GM21717 (cell line): ENCODE measurements at regions not wholly inside any gene's neighbourhood (a gene's known extent, or its start where the extent isn't known, plus 50 kb on each side); places are given as distances from the start of the nearest gene placed in this dataset.

Experiments
- ATAC-seq: cut with Tn5 transposase; IDR thresholded peaks from one replicate; pipeline ENCODE4 v1.9.1; 2021; ENCODE audit warnings: mild to moderate bottlenecking, moderate library complexity; ENCODE audit not compliant: unreplicated experiment

DNA sequence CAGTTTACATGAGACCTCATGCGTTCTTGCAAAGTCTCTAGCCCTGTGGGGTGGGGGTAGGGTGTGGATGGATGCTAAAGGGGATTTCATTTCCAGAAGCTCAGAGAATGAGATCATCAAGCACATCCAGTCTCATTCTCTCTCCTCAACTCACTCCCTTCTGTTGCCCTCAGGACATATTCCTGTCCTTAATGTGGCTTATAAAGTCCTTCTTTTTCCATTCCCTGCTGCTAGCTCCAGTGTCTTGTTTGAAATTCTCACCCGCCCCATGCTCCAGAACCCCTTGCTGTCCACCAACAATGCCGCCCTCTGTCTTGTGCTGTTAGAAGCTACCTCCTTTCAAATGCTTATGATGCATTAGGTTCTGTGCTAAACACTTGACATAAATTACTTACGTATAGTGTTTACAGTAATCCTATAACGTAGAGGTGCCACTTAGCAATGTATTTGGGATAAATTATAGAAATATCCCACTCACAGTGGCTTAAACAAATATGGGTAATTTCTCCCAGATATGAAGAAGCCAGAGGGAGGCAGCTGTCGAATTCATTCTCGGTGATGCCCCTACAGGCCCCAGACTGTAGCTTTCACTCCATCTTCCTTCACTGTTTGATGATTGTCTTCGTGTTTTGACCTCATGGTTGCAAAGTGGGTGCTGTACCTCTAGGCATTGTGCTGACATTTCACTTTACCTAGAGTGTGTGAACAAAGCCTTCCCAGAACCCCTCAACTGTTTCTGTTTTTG is 273.1 kb upstream of the TBL1XR1 start:
- no peak for ATAC-seq

DNA sequence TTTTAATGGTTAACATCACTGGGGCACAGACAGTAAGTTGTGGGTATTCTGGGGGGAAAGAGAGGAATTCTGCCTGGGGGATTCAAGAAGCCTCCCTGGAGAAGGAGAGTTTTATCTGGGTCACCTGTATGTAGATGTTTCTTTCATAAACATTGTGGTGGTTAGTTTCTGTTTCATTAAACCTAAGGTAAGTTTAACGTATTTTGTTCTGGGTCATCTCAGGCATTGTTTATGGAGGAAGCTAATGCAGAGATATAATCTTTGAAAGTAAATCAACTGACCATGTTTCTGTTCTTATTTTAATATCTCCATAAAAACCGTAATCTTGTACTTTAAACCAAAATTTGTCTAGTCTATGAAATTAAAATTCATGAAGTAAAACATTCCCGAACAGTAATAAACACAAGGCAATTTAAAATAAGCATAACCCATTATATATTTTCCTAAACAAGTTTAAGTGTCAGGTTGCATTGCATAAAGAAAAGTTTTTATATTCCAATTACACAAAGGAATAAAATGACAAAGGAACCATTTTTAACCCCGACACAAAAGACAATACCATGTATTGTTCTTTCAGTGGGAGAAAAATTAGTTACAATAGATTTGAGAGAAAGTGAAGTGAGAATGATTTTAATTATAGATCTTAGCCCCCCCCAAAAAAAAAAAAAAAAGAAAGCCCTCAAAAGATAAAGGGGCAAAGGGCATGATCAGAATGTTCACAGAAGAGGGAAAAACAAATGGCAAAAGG is 274.6 kb upstream of the TBL1XR1 start:
- no peak for ATAC-seq

DNA sequence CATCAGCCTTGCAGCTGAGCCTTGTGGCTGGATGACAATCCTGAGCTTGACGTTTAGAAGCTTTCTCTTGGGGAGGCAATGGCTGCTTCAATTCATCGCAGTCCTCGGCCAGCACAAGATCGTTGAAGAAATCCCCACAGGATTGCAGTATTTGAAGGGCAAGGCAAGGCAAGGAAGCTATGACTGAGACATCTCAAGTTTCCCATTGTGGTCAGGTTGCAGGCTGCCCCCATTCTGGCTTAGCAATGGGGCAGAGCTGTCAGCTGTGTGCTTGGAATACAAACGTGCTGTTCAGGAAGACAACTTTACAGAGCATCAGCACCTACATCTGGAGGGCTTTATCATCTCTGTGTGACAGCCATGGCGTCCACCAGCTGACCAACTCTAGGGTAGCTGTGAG is 275.9 kb upstream of the TBL1XR1 start:
- no peak for ATAC-seq

DNA sequence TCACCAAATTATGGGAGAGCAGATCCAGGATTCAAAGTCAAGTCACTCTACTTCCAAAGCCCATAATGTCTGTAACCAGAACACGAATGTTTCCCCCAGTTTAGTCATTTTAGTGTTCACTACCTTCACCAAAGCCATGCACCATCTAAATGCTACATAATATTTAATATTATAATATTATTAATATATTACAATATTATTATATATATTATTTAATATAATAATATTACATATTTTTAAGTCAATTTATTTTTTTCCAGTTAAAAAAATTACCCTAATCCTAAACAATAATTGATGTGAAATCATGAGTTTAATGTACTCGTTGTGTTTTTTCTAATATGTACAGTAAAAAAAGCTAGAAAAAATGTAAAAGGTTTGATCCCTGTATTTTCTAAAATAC is 276.6 kb upstream of the TBL1XR1 start:
- no peak for ATAC-seq

DNA sequence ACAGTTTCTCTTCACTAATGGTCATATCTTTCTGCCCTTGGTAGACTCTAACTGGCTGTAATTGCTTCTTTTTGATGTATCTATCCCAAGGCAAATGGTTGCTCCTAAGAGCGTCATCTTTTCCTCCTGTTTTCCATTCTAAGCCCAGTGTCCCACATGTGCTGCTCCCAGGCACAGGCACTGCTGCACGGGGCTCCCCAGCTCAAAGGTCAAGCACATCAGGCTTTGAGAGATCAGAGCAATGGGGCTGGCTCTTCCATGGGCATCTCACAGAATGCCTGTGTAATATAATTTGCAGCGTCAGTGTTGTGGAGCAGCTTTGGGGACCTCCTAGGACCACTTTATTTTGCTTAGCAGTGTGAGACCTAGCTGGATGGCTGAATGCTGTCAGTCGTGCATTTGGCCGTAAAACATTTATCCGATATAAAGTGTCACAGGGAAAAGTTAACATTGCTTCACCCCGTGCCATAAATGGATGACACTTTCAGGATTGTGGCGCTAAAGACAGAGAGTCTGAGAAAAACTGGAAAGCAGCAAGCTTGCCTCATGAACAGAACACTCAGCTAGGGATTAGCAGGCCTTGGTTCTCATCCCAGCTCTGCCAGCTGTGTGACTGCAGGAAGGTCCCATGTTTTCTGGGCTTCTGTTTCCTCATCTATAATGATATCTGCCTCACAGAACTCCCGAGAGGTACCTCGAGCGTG is 277.5 kb upstream of the TBL1XR1 start:
- ATAC-seq, result no peak

DNA sequence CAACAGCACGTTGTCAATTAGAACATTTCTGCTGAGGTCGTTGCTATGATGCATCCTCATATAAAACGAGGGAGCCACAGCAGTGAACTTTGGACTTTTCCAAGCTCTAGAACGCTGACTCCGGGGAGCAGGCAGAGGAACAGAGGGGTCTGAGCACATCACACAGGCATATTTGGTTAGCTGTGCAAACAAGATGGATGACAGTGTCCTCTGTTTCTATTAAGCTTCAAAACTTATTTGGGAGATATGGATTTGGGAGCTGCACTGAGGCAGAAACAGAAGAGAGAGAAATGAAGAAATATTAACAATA is 278.0 kb upstream of the TBL1XR1 start:
- ATAC-seq, result no peak

DNA sequence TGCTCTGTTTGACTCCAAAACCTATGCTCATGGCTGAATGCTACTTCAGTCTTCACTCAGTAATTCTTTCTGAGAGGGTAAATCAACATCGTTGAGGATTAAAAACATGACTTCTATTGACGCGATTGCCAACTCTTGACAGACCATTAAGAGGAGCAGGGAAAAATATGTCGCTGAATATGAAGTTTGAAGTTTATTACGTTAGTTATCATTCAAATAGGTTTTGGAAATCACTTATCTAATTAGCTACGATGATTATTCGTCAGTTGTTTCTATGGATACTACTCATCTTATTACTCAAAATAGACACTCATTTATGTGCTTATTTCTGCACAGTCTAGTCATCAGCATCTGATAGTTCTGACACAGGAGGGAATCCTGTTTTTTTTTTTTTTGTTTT is 279.2 kb upstream of the TBL1XR1 start:
- no peak for ATAC-seq

DNA sequence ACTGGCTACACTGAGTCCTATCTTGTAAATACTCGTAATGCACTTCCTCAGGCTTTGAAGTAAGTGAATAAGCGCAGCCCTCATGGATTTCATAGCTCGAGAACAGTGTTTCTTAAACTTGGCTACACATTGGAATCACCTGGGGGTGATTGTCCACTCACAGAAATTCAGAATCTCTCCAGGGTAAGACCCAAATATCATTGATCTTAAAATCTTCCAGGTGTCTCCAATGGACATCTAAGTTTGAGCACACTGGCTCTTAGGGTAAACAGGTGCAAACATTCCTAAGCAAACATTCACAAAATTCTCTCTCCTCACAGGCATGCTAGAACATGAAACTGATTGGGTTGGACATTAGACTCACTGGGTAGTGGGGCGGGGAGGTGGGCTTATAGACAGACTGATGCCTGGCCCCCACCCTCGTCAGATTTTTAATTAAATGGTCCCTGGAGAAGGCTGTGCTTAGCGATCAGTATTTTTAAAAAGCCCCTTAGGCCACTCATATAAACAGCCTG is 279.7 kb upstream of the TBL1XR1 start:
- no peak for ATAC-seq

DNA sequence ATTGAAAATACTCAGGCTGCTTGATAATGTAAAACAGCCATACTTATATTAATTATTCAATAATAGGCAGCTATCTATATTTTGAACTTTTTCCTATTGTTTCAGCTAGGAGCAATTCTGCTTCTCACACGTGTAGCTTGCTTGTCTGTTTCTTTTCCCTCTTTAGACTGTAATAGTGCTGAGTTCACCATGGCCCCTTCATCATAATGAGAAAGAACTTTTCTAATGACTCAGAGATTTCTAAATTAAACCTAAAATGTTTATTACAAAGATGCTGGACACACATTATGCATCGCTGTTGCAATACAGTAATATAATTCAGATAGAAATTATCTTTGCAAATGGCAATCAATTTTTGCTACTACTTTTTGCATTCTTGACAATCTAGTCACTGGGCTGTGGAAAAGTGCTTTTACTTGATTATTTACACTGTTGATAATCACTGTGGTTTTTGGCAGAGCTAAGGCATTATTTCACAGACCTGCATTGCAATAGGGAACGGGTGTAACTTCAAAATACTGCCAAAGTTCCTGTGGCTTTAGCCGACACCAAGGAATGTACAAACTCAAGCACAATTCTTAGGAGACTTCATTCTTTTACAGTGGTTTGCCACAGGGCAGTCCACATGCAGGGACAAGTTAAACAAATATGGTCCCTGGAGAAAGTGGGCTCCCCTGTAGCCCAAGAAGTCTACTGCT is 281.0 kb upstream of the TBL1XR1 start:
- no peak for ATAC-seq

DNA sequence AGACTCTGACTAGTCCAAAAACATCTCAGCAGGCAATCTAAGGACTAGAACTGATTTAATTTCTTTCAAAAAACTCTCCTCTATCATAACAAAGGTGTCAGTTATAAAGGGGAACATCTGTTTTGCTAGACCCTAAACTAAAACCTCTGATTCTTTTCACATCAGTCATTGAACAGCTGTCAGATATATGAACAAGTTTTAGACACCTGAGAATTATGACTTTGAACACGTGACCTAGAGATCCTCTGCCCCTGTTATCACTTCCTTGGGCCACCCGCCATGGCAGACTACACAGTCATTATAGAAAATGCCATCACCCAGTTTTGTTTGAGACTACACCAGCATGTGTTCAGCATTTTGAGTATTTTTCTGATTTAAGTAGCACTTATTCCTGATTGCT is 282.3 kb upstream of the TBL1XR1 start:
- ATAC-seq, result no peak

DNA sequence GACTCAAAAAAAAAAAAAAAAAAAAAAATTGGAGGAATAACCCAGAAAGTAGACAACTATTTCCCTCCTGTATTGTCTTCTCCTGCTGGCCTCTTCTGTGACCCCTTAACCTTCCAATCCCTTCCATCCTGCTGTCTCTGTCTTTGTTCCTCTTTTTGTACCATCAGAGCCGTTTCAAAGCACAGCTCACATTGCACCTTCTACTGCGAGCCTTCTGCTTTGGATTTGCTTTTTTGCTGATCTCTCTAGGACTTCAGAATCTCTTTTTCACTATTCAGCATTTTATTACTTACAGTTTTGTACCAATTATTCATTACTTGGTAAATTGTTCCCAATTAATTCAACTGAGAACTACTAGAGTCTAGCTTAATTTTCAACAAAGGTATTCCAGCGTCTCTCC is 284.0 kb upstream of the TBL1XR1 start:
- ATAC-seq, result no peak

DNA sequence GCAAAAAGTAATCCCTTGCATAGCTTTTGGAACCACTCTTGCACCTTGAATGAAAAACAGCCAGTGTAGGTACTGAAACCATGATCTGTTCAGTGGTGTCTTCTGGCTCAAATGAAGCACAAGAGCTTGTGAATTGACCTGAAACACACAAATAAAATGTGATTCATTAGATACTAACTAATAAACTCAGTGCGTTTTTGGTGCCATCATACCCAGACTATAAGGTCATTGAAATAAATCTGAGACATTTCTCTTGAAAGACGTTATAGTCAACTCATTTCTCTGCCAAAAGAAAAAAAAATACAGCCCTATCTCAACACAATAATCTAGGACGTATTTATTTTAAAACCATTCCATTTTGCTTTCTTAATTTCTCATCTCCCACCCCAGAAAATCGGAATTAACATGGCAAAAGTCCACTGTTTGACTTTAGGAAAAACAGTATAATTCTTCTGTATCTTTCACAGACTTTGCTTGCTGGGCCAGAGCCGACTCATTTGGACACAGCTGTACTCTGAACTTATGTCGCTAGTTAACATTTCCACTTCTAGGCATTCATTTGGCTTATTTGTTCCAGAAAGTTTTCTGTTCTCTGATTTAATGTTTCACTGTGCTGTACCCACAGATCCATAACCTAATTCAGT is 284.9 kb upstream of the TBL1XR1 start:
- no peak for ATAC-seq

DNA sequence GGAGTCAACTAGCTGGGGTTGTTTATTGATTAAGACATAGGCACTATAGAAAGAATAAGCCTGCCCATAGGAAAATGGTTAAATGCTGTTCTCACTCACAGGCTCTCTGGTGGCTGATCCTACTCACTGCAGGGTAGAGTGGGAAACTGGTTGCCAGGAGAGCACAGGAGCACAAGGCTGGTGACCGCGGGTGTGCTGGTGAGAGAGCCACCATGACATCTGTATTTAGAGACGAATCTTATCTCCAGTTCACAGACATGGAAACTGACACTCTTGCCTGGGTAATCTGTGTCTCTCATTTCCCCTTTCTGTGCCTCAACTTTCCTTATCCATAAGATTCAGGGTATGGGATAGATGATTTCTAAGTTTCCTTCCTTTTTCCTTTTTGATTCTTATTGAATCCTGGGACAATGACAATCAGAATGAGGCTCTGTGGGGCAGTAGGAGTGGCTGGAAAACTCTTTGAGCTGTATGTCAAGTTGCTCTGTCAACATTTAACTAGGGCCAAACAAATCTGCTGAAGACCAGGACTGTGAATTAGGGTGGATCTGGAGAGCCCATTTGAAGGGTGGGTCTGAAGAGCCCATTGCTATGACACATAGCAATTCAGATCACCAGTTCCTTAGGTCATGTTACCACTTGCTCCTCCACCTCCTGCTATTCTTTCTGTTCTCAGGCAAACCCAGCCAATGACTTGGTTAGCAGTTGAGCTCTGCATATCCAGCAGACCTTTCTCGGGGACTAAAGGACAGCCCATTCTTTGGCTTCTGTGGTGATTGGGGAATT is 286.1 kb upstream of the TBL1XR1 start:
- ATAC-seq, result no peak

DNA sequence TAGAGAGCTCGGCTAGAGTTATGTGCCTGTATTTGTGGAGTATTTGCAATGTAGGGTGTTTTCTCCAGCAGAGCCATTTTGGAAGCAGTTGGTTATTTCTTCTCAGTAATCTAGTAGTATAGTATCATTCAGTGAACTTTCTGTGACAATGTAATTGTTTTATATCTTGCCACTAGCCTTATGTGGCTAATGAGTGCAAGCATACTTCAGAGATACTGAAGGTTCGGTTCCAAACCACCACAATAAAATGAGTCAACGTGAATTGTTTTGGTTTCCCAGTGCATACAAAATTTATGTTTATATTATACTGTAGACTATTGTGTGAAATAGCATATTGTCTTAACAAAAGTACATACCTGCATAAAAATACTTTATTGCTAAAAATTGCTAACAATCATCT is 286.9 kb upstream of the TBL1XR1 start:
- no peak for ATAC-seq

DNA sequence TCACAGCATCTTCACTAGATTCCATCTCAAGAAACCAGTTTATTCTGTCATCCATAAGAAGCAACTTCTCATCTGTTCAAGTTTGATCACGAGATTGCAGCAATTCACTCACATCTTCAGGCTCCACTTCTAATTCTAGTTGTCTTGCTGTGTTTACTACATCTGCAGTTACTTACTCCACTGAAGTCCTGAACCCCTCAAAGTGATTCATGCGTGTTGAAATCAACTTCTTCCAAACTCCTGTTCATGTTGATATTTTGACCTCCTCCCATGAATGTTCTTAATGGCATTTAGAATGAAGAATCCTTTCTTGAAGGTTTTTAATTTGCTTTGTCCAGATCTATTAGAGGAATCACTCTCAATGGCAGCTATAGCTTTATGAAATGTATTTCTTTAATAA is 287.6 kb upstream of the TBL1XR1 start:
- ATAC-seq, result no peak

DNA sequence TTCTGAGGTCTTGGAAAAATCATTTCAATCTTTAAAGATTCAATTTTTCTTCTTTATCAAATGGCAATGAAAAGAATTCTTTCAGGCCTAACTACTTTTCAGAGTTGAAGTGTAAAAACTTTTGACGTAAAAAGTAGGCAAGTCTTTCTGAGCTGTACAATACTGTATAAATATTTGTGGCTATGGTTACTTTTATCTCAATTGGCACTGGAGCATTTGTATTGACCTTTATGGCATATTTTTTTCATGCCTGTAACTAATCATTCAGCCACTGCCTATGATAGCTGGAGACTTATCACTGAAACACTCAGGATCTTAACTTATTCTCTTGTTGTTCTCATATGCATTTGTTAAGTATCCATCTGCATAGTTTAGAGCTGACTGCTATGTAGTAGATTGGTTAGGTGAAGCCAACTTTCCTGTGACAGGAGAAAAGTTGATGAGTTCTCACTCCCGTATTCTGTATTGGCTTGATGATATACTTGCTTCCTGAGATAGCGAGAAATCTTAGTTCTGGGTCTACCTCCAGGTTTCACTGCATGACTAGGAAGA is 290.4 kb upstream of the TBL1XR1 start:
- no peak for ATAC-seq

DNA sequence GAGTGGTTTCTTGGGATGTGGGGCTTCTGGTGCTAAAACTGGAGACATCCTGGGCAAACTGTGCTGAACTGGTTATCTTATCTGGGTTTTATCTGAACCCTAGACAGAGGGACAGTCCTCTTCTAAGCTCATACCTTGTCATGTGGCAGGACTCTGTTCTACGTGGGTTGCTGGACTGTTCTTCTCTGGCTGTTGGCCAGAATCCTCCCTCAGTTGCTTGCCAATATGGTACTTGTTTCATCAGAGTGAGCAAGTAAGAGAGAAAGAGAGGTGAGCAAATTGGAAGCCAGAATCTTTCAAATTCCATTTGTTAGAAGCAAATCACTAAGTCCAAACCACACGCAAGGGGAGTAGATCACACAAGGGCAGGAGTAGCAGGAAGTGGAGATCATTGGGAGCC is 291.5 kb upstream of the TBL1XR1 start:
- ATAC-seq, result no peak

DNA sequence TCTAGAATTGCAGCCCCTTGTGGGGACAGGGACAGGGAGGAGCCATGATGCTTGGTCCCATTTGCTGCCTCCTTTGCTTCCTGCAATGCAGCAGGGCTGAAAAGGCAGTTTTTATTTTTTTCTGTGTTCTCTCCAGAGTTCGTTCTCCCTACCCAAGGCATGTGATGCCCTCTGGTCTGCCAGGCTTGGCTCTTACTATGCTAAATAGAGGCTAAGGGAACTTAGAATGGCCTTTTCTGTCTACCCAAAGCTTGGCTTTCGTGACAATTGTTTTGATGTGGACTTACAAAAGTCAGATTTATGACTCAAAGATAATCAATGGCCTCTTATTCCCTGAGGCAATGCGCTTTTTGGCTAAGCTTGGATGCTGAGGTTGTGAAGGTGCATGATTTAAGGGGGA is 293.3 kb upstream of the TBL1XR1 start:
- ATAC-seq, result no peak

DNA sequence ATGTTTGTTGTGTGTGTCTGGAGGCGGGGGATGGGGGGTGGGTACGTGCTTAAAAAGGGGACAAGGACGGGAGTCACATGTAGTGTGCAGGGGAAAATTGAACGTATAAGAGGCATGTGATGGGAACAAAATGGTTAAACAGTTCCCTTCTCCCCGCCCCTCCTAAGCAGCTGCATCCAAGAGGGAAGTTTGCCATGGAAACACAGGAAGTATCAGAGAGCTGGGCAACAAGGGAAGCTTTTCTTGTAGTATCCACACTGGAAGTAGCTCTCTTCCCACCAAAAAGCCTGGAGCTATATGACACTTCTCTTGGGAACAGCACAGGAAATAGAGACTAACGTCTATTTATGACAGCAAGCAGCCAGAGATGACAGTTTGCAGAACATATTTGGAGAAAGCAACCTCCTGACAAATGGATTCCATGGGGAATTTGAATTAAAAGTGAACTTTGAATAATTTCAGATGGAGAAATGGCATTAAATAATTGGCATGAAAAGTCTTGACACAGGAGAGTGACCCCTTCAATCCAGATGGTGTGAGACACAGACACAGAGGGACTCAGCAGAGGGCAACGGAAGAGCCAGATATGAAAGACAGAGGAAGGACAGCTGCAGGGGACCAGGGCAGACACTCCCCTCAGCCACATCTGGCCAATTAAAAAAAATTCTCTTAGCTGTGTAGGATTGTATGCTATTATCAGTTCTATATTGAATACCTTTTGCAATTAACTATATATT is 294.2 kb upstream of the TBL1XR1 start:
- ATAC-seq, result no peak
